AG09319 (cell line): ENCODE measurements at regions not wholly inside any gene's neighbourhood (a gene's known extent, or its start where the extent isn't known, plus 50 kb on each side); places are given as distances from the start of the nearest gene placed in this dataset.

ENCODE experiments used
- DNase-seq: peaks from one replicate; pipeline ENCODE4 v3.0.0-alpha.2; 2010; ENCODE audit warnings: low read depth; ENCODE audit errors: extremely low read depth
- CTCF ChIP-seq: IDR thresholded peaks from 2 replicates; pipeline ENCODE4 v1.5.1; 2011; ENCODE audit warnings: low read depth, mild to moderate bottlenecking, inconsistent platforms, low read length, moderate library complexity

DNA sequence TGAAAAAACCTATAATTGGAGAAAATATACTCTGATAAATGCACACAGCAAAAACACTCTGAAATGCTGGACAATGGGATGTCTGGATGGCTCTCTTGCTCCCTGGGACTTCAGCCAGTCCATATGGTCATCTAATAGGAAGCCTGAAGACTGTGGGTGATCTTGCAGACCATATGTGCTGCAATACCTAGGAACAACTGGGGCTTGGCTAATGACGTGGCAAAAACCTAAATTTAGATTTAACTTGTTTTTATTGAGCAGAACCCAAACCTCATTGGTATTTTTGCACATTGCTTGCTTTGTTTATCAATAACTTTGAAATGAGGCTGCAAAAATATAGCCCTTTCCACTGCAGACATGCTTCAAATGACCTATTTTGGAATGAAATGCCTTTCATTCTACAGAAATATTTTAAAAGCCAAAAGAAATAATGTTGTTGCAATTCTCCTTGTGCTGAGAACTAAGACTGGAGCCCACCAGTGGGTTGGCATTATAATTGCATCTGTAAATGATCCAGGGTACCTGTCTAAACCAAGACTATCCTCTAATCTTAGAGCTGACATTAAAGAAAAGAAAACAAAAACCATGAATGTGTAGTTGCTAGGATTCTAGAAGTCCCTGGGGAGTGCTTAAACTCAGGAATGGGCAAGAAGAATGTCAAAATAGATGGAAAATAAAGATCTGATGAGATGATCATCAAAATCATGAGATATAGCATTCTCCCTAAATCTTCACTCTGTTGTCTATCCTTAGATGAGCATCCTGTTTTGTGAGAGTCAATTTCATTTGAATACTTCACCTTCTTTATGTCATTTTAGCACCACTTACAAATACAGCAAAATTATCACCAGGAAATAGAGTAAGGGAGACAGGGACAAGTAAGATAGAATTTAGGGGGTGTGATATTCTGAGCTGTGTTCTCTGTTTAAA, 152.1 kb upstream of the RIMS1 start:
- DNase-seq = no peak

GRCh38 chr6:71737953-71738352, 148.4 kb upstream of the RIMS1 start:
- no peak for TF ChIP-seq CTCF
- no peak for DNase-seq

More for the DNA sequence above, 152.1 kb upstream of the RIMS1 start:
- TF ChIP-seq CTCF = no peak

DNA sequence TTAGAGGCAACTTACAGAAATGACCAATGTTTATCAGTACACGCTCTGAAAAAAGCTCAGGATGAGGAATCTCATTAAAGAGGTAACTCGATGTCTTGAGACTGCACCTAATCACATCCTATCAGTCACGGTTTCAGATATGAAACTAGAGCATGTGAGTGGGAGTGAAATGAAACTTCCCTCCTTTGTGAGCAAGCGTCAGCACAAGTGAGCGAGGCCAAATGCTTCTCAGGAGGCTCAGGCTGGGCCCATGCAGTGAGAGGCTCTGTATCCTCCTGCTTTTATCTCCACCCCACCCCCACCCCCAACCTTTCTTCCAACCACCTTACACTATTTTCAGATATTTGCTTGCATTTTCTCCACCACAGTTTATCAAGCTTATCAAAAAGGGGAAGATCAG, 140.8 kb upstream of the RIMS1 start:
- no peak for TF ChIP-seq CTCF
- DNase-seq = no peak

GRCh38 chr6:71766146-71766760, 120.1 kb upstream of the RIMS1 start:
- no peak for TF ChIP-seq CTCF
- no peak for DNase-seq

GRCh38 chr6:71766796-71767195, 119.6 kb upstream of the RIMS1 start:
- TF ChIP-seq CTCF = no peak

DNA sequence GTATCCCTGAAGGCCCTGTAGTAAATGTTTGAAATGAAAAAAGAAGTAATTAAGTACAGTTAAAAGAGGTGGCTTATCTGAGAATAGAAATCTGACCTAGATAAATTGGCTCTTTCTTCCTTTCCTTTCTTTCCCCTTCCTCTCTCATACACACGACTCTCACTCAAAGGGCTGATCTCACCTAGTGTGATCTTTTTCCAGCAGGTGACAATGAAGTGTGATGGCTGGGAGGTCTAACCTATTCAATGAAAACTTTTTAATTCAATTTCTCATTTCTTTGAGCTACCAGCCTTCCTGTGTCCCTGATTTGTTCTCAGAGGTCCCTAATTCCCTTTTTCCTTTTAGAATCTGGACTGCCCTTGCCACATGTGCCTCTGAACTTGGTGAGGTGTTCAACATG, 118.0 kb upstream of the RIMS1 start:
- TF ChIP-seq CTCF = no peak
- DNase-seq = no peak

More at GRCh38 chr6:71766796-71767195, 119.6 kb upstream of the RIMS1 start:
- DNase-seq = no peak

GRCh38 chr6:71808865-71809264, 77.5 kb upstream of the RIMS1 start:
- no peak for TF ChIP-seq CTCF
- no peak for DNase-seq
